AG09319 (cell line): ENCODE measurements at regions not wholly inside any gene's neighbourhood (a gene's known extent, or its start where the extent isn't known, plus 50 kb on each side); places are given as distances from the start of the nearest gene placed in this dataset.

ENCODE experiments used
- DNase-seq: peaks from one replicate; pipeline ENCODE4 v3.0.0-alpha.2; 2010; ENCODE audit warnings: low read depth; ENCODE audit errors: extremely low read depth
- CTCF ChIP-seq: IDR thresholded peaks from 2 replicates; pipeline ENCODE4 v1.5.1; 2011; ENCODE audit warnings: low read depth, mild to moderate bottlenecking, inconsistent platforms, low read length, moderate library complexity

GRCh38 chr12:17371491-17372215 lies 718.3 kb downstream of the RERGL start:
- no peak for DNase-seq
- no peak for TF ChIP-seq CTCF

- no peak for TF ChIP-seq CTCF
- DNase-seq, result no peak
Measured at GRCh38 chr12:17370621-17371020, 719.4 kb downstream of the RERGL start.

GRCh38 chr12:17369556-17369955 lies 720.4 kb downstream of the RERGL start:
- DNase-seq, result no peak
- no peak for TF ChIP-seq CTCF

GRCh38 chr12:17361224-17361623 lies 728.8 kb downstream of the RERGL start:
- TF ChIP-seq CTCF, result no peak
- DNase-seq, result no peak

GRCh38 chr12:17358835-17359234 lies 731.2 kb downstream of the RERGL start:
- DNase-seq, result no peak
- TF ChIP-seq CTCF, result no peak

GRCh38 chr12:17357396-17357795 lies 732.6 kb downstream of the RERGL start:
- no peak for DNase-seq
- TF ChIP-seq CTCF, result no peak

GRCh38 chr12:17352164-17352563 lies 737.8 kb downstream of the RERGL start:
- no peak for DNase-seq
- TF ChIP-seq CTCF, result no peak
